ENCODE measurements at regions not wholly inside any gene's neighbourhood (a gene's known extent, or its start where the extent isn't known, plus 50 kb on each side); places are given as distances from the start of the nearest gene placed in this dataset.

DNA sequence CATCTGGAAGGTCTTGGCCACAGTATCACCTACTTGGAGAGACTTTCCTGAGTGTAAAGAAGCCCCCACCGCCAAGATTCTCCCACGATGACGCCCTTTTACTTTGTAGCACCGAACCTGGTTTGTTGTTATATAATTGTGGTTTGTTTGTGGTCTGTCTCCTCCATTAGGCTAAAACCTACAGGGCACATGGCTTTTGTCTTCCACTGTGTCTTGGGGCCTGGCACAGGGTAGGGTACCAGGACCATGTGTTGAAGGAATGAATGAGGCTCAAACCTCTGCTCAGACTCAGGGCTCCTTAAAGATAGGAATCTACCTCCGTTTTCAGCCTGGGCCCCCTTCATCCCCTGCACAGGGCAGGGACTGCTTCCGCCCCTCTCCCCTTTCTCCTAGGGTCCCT is 59.4 kb upstream of the CCDC167 start:
- TF ChIP-seq, protein P1, sequence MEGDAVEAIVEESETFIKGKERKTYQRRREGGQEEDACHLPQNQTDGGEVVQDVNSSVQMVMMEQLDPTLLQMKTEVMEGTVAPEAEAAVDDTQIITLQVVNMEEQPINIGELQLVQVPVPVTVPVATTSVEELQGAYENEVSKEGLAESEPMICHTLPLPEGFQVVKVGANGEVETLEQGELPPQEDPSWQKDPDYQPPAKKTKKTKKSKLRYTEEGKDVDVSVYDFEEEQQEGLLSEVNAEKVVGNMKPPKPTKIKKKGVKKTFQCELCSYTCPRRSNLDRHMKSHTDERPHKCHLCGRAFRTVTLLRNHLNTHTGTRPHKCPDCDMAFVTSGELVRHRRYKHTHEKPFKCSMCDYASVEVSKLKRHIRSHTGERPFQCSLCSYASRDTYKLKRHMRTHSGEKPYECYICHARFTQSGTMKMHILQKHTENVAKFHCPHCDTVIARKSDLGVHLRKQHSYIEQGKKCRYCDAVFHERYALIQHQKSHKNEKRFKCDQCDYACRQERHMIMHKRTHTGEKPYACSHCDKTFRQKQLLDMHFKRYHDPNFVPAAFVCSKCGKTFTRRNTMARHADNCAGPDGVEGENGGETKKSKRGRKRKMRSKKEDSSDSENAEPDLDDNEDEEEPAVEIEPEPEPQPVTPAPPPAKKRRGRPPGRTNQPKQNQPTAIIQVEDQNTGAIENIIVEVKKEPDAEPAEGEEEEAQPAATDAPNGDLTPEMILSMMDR (IDR thresholded peaks at IDR 0.05): no peak
- DNase-seq (ENCODE audit: low spot score): no peak
- Histone ChIP-seq H3K27me3 (no peaks in the 10 kb centered on the region), H3K27ac (no peak overlapping the region), H3K4me1 (no peaks in the 10 kb centered on the region), H3K9me3 (no peaks in the 10 kb centered on the region), H3K4me3 (no peak overlapping the region), H3K36me3 (no peaks in the 10 kb centered on the region)

- Histone ChIP-seq H3K27ac (no peak overlapping the region), H3K4me1 (no peaks in the 10 kb centered on the region), H3K27me3 (no peaks in the 10 kb centered on the region), H3K36me3 (no peaks in the 10 kb centered on the region), H3K4me3 (no peak overlapping the region), H3K9me3 (no peaks in the 10 kb centered on the region)
- TF ChIP-seq, protein P1 (IDR thresholded peaks at IDR 0.05): no peak
- no peak for DNase-seq (ENCODE audit: low spot score)
These were observed 59.0 kb upstream of the CCDC167 start for GRCh38 chr6:37558646-37559045.

GRCh38 chr6:37558168-37558567 is 58.5 kb upstream of the CCDC167 start:
- TF ChIP-seq, protein P1 (IDR thresholded peaks at IDR 0.05): no peak
- Histone ChIP-seq H3K4me3 (no peak overlapping the region), H3K9me3 (no peaks in the 10 kb centered on the region), H3K27me3 (no peaks in the 10 kb centered on the region), H3K36me3 (no peaks in the 10 kb centered on the region), H3K27ac (no peak overlapping the region), H3K4me1 (no peaks in the 10 kb centered on the region)
- DNase-seq (ENCODE audit: low spot score): no peak

DNA sequence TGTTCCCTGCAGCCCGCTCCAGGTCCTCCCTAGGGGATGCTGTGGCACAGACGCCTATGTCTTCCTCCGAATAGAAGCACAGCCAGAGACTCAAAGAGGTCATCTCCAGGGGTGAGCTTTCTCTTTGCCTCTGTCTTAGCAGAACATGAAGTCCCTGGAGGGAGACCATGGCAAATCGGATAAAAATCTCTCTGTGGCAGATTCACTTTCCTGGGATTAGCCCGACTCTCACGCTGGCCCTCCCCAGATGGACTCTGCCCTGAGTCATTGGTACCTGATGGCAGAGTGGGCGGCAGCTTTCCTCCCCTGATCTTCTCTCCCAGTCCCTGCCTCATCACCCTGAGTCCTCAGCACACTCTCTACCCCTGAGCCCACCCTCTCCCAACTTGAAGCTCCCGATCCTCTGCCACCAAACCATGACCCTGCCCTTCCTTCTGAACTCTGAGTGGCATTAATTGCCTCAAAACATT is 58.0 kb upstream of the CCDC167 start:
- Histone ChIP-seq H3K27ac (no peak overlapping the region), H3K4me3 (no peak overlapping the region), H3K4me1 (no peaks in the 10 kb centered on the region), H3K36me3 (no peaks in the 10 kb centered on the region), H3K9me3 (no peaks in the 10 kb centered on the region), H3K27me3 (no peaks in the 10 kb centered on the region)
- DNase-seq (ENCODE audit: low spot score): no peak
- TF ChIP-seq, protein P1 (IDR thresholded peaks at IDR 0.05): no peak

DNA sequence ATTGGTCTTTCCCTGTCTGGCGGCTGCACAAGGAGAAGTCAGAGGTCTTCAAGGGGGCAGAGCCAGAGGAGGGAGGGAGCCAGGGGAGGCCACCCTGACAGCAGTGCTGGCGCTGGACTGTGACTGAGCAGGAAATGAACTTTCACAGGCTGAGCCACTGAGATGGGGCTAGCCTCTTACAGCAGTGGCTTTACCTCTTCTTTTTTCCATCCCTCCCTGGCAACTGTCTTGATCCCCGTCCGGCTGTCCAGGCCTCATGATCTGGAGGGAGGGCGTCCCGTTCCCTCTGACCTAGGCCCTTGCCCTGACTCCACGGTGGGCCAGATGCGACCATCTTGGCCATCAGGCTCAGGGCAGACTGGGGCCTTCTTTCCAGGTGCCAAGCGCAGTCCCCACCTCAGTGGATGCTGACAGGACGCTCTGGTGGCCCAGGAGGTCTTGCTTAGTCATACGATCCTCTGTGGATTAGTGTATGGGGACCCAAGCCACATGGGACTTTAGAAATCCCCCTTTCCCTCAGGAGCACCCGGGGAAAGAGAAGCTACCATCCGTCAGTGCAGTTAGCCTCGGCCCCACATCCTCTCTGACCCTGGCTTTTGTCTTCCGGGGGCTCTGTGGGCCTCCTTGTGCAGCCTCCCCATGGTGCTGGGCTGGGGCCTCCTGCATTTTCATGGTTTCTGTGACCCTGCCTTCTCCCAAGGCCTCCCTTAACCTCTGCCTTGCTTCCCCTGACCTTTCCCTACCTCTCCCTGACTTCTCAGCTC is 57.4 kb upstream of the CCDC167 start:
- H3K9me3 ChIP-seq: no peaks in the 10 kb centered on the region
- no peaks in the 10 kb centered on the region for H3K36me3 ChIP-seq
- TF ChIP-seq, protein P1 (IDR thresholded peaks at IDR 0.05): no peak
- H3K27ac ChIP-seq: no peak overlapping the region
- peaks cover 0 to 3% of the 10 kb centered on the region in 2 donors for H3K4me1 ChIP-seq
- H3K4me3 ChIP-seq: no peak overlapping the region
- DNase-seq (ENCODE audit: low spot score): no peak
- H3K27me3 ChIP-seq: no peaks in the 10 kb centered on the region
